Heart right ventricle (tissue), 16 donors: ENCODE measurements at regions not wholly inside any gene's neighbourhood (a gene's known extent, or its start where the extent isn't known, plus 50 kb on each side); places are given as distances from the start of the nearest gene placed in this dataset.

Source experiments
- ATAC-seq, 8 donors: fragments of 200-7000 bp; cut with Tn5 transposase; one replicate each; pipeline ENCODE4 v1.9.1; 2020; ENCODE audit warnings: mild to moderate bottlenecking in 8 of 8, moderate library complexity in 8 of 8, moderate number of reproducible peaks in 1 of 8
- DNase-seq, 2 donors: peaks; one replicate each; pipeline ENCODE4 v3.0.0-alpha.2; 2020
- H3K27ac ChIP-seq, 10 donors: fragments of 200-600 bp; sonication (generic) in 2 of 10; one replicate each; pipeline versions ENCODE4 v1.5.0 to v1.8.0; 2020 to 2022; ENCODE audit warnings: mild to moderate bottlenecking in 3 of 10
- H3K27me3 ChIP-seq, 7 donors: fragments of 200-600 bp; one replicate each; pipeline ENCODE4 v1.8.0; 2021 to 2022; ENCODE audit warnings: mild to moderate bottlenecking in 2 of 7
- H3K36me3 ChIP-seq, 9 donors: fragments of 200-600 bp; sonication (generic) in 1 of 9; one replicate each; pipeline versions ENCODE4 v1.5.0 to v1.8.0; 2020 to 2022; ENCODE audit warnings: mild to moderate bottlenecking in 2 of 9
- H3K4me1 ChIP-seq, 9 donors: fragments of 200-600 bp; sonication (generic) in 1 of 9; one replicate each; pipeline versions ENCODE4 v1.5.0 to v1.8.0; 2020 to 2022; ENCODE audit warnings: mild to moderate bottlenecking in 4 of 9
- H3K4me3 ChIP-seq, 10 donors: fragments of 200-600 bp; sonication (generic) in 2 of 10; one replicate each; pipeline versions ENCODE4 v1.5.0 to v1.8.0; 2020 to 2022; ENCODE audit warnings: mild to moderate bottlenecking in 7 of 10, moderate library complexity in 2 of 10
- H3K9me3 ChIP-seq, 11 donors: fragments of 200-600 bp in 10 of 11; sonication (generic) in 2 of 11; one replicate each; pipeline versions ENCODE4 v1.5.0 to v1.8.0; 2013 to 2022; ENCODE audit warnings: mild to moderate bottlenecking in 2 of 11, control low read depth in 1 of 11, moderate library complexity in 1 of 11
- CTCF ChIP-seq, 9 donors: fragments of 200-600 bp; sonication (generic) in 2 of 9; IDR thresholded peaks; one replicate each; pipeline versions ENCODE4 v1.5.0 to v1.8.0; 2021 to 2022; ENCODE audit warnings: antibody characterized with exemption in 9 of 9, mild to moderate bottlenecking in 5 of 9, moderate library complexity in 1 of 9
- WGBS, 2 donors: extraction: QIAGEN DNeasy Blood & Tissue Kit; methylation state at CpG; one replicate each; pipeline ENCODE4 v1.1.7; 2013; ENCODE audit warnings: inconsistent platforms in 1 of 2; 5-methylcytosine and 5-hydroxymethylcytosine counted together
- intact Hi-C, 10 donors: fragments of 100-400 bp; cut with DNase I; formaldehyde crosslinking; loops; one replicate each; pipeline versions ENCODE4 v1.11.1 to v1.14.2; 2022
- donor health status: Arrhythmogenic right ventricular cardiomyopathy.
- donor health status: ischemic (EF 13 %, LVEDD 7.1; RV severe dilation, severe dysfunction).
- donor health status: healthy with polysubstance abuse.
- donor health status: DM: no; HTN: yes; CAD: no.
- donor health status: DM: no; HTN: no; CAD: no.
- donor health status: ischemic (EF 25% LVEDD 6.9; RV normal size, moderate dysfunction).
- donor health status: ischemic (EF 25% LVEDD 5.7; RV mildly dilated, moderate dysfunction).
- donor health status: healthy.
- donor health status: DM: yes; HTN: yes; CAD: no.
- donor health status: Ischemic cardiomyopathy.
- donor health status: ischemic (EF 35%, LVEDD 5.7; RV mildly dilated, moderate dysfunction).
- donor health status: nonischemic (EF 11% LVEDD 7.7; RV severe dilation, severe dysfunction).
- donor health status: DM: yes; HTN: yes; CAD: no.
- donor health status: PGD.
- donor health status: ischemic (EF 29% LVEDD 5.4; RV normal size, mild dysfunction).
- donor health status: nonischemic (EF 23%, LVEDD 6.1; RV moderate dilation, normal function).

GRCh38 chr2:138334323-138334722, 167.2 kb upstream of the SPOPL start:
- Histone ChIP-seq H3K27ac (no peak overlapping the region), H3K4me1 (no peaks in the 10 kb centered on the region), H3K4me3 (no peak overlapping the region), H3K36me3 (no peaks in the 10 kb centered on the region), H3K27me3 (no peaks in the 10 kb centered on the region), H3K9me3 (no peaks in the 10 kb centered on the region)
- intact Hi-C loops, result no loop called here
- peak in 1 of 8 donors; percentile 55 for ATAC-seq
- 37 to 51% methylated on average over 3 of the region's 3 CpGs for WGBS, 2 donors
- no peak for TF ChIP-seq CTCF (IDR thresholded peaks at IDR 0.05)
- DNase-seq, result no peak

- H3K27me3 ChIP-seq, result no peaks in the 10 kb centered on the region
- no peaks in the 10 kb centered on the region for H3K36me3 ChIP-seq
- ATAC-seq, result no peak
- no peak overlapping the region for H3K27ac ChIP-seq
- H3K4me1 ChIP-seq, result no peaks in the 10 kb centered on the region
- no peak for TF ChIP-seq CTCF (IDR thresholded peaks at IDR 0.05)
- intact Hi-C loops, result no loop called here
- no peak overlapping the region for H3K4me3 ChIP-seq
- DNase-seq, result no peak
- no peaks in the 10 kb centered on the region for H3K9me3 ChIP-seq
These were observed 166.5 kb upstream of the SPOPL start for GRCh38 chr2:138335036-138335435.

- H3K36me3 ChIP-seq, result no peaks in the 10 kb centered on the region
- intact Hi-C loops, result no loop called here
- no peaks in the 10 kb centered on the region for H3K27me3 ChIP-seq
- H3K27ac ChIP-seq, result no peak overlapping the region
- no peak overlapping the region for H3K4me3 ChIP-seq
- no peaks in the 10 kb centered on the region for H3K4me1 ChIP-seq
- no peaks in the 10 kb centered on the region for H3K9me3 ChIP-seq
- no peak for TF ChIP-seq CTCF (IDR thresholded peaks at IDR 0.05)
- no peak for DNase-seq
- 96 to 97% methylated on average over 2 of the region's 2 CpGs for WGBS, 2 donors
- no peak for ATAC-seq
These were observed 165.4 kb upstream of the SPOPL start for GRCh38 chr2:138336146-138336545.

- ATAC-seq, result no peak
- 98 to 99% methylated on average over 2 of the region's 2 CpGs for WGBS, 2 donors
These were observed 146.3 kb upstream of the SPOPL start for GRCh38 chr2:138355244-138355643.

More at GRCh38 chr2:138355244-138355643, 146.3 kb upstream of the SPOPL start:
- Histone ChIP-seq H3K27me3 (no peaks in the 10 kb centered on the region), H3K4me3 (no peak overlapping the region), H3K27ac (no peak overlapping the region), H3K4me1 (peaks cover 0 to 6% (median 0%) of the 10 kb centered on the region in 9 donors), H3K36me3 (no peaks in the 10 kb centered on the region), H3K9me3 (no peaks in the 10 kb centered on the region)
- TF ChIP-seq CTCF (IDR thresholded peaks at IDR 0.05), result no peak
- DNase-seq, result no peak
- intact Hi-C loops, result loop anchor here in 1 of 10 donors (5.0 kb wide), 1 partner anchor 867 kb away; no protein-coding TSS in a partner anchor
